Adrenal gland (tissue), 5 donors: ENCODE measurements at regions not wholly inside any gene's neighbourhood (a gene's known extent, or its start where the extent isn't known, plus 50 kb on each side); places are given as distances from the start of the nearest gene placed in this dataset.

Source experiments
- CTCF ChIP-seq, 6 experiments: fragments of 450-650 bp in 4 of 6; fragments of 200-600 bp in 2 of 6; sonication (generic) in 1 of 6; IDR thresholded peaks; 1 replicate in 5 of 6; 2 replicates in 1 of 6; pipeline versions ENCODE4 v1.5.1 to v1.8.0; 2016 to 2021; ENCODE audit warnings: antibody characterized with exemption in 6 of 6, mild to moderate bottlenecking in 2 of 6, moderate library complexity in 1 of 6
- POLR2A ChIP-seq, 2 donors: fragments of 450-650 bp; IDR thresholded peaks; one replicate each; pipeline ENCODE4 v1.6.1; 2017; ENCODE audit warnings: antibody characterized with exemption in 2 of 2, mild to moderate bottlenecking in 2 of 2, moderate library complexity in 1 of 2
- donor health status: DM: no; HTN: no; CAD: no.

DNA sequence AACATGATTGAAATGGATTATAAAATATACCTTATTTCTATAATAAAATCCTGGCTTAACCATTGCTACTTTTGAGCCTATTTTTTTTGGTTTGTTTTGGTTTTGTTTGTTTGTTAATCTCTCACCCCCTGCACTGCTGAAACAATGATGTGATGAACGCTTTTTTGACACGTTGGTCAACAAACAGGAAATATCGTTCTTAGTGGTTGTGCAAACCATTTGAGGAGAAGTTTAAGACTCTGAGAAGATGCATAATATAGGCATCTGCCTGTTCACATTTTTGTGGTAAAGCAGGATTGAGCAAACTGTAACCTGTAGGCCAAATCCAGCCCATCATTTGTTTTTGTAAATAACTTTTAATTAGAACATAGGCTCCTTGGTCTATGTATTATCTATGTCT is 75.5 kb upstream of the MDFIC2 start:
- no peak for TF ChIP-seq CTCF (IDR thresholded peaks at IDR 0.05)
- no peak for TF ChIP-seq POLR2A (IDR thresholded peaks at IDR 0.05)
